GM18909 (cell line): ENCODE measurements at regions not wholly inside any gene's neighbourhood (a gene's known extent, or its start where the extent isn't known, plus 50 kb on each side); places are given as distances from the start of the nearest gene placed in this dataset.
"Not testable (repeated sequence)": the region's sequence is repeated elsewhere in the genome, so short reads cannot be mapped to it uniquely, and the experiment has no call there.

Experiments used
- ATAC-seq: cut with Tn5 transposase; IDR thresholded peaks from one replicate; pipeline ENCODE4 v1.9.1; 2021; ENCODE audit warnings: mild to moderate bottlenecking; ENCODE audit not compliant: unreplicated experiment, poor library complexity

GRCh38 chr5:109538692-109539091, 128.9 kb upstream of the PJA2 start:
- ATAC-seq: not testable (repeated sequence)

GRCh38 chr5:109535090-109535489, 125.3 kb upstream of the PJA2 start:
- ATAC-seq: not testable (repeated sequence)

- no peak for ATAC-seq
Observed at GRCh38 chr5:109533751-109534272, 124.0 kb upstream of the PJA2 start.

- no peak for ATAC-seq
Observed at GRCh38 chr5:109532773-109533364, 123.1 kb upstream of the PJA2 start.

- ATAC-seq: no peak
Observed at GRCh38 chr5:109531262-109531661, 121.5 kb upstream of the PJA2 start.

- no peak for ATAC-seq
Observed at GRCh38 chr5:109529987-109530386, 120.2 kb upstream of the PJA2 start.

GRCh38 chr5:109529520-109529919, 119.7 kb upstream of the PJA2 start:
- no peak for ATAC-seq

GRCh38 chr5:109524555-109524954, 114.8 kb upstream of the PJA2 start:
- no peak for ATAC-seq

- ATAC-seq: no peak
Observed at GRCh38 chr5:109524026-109524425, 114.3 kb upstream of the PJA2 start.

- no peak for ATAC-seq
Observed at GRCh38 chr5:109522404-109522803, 112.6 kb upstream of the PJA2 start.

- ATAC-seq: no peak
Observed at GRCh38 chr5:109519416-109519815, 109.6 kb upstream of the PJA2 start.

- ATAC-seq: no peak
Observed at GRCh38 chr5:109516390-109516789, 106.6 kb upstream of the PJA2 start.

- no peak for ATAC-seq
Observed at GRCh38 chr5:109511980-109512734, 102.4 kb upstream of the PJA2 start.

- ATAC-seq: no peak
Observed at GRCh38 chr5:109506556-109506955, 96.8 kb upstream of the PJA2 start.

GRCh38 chr5:109496112-109496511, 86.3 kb upstream of the PJA2 start:
- ATAC-seq: no peak

GRCh38 chr5:109487753-109488420, 78.1 kb upstream of the PJA2 start:
- ATAC-seq: no peak

GRCh38 chr5:109486200-109486804, 76.5 kb upstream of the PJA2 start:
- ATAC-seq: no peak

- no peak for ATAC-seq
Observed at GRCh38 chr5:109485030-109485429, 75.3 kb upstream of the PJA2 start.

GRCh38 chr5:109484597-109484996, 74.8 kb upstream of the PJA2 start:
- ATAC-seq: no peak

GRCh38 chr5:109483395-109483971, 73.7 kb upstream of the PJA2 start:
- no peak for ATAC-seq

- no peak for ATAC-seq
Observed at GRCh38 chr5:109482748-109483147, 73.0 kb upstream of the PJA2 start.
